Anterior cingulate cortex (tissue), 58 donors: ENCODE measurements at regions not wholly inside any gene's neighbourhood (a gene's known extent, or its start where the extent isn't known, plus 50 kb on each side); places are given as distances from the start of the nearest gene placed in this dataset.

Experiments used
- DNase-seq, 58 donors: peaks; one replicate each; lab custom pipeline; 2025; lab: John Stamatoyannopoulos, UW

DNA sequence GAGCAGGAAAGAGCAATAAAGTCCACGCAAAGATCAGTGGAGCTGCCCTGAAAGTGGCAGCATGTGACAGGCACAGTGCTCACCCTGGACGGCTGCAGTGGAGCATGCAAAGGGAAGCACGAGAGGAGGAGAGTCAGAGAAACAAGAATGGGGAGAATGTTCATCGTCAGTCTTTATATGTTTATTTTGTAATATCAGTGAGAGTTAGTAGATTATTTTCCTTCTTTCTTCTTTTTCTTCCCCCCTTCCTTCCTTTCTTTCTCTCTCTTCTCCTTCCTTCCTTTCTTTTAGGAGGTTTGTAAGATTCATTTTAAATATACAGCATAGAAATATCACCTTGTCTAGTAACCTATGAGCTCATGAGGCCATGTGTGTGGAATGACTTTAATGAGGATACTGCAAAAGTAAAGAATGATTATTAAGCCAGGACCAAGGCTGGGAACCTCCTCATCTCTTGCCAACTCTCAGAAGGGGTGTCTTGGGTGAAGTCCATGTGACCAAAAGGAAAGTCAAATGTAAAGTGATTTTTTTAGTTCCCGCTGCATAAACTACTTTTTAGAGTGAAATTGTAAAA lies 321.1 kb downstream of the AASDHPPT start:
- no peak for DNase-seq

DNA sequence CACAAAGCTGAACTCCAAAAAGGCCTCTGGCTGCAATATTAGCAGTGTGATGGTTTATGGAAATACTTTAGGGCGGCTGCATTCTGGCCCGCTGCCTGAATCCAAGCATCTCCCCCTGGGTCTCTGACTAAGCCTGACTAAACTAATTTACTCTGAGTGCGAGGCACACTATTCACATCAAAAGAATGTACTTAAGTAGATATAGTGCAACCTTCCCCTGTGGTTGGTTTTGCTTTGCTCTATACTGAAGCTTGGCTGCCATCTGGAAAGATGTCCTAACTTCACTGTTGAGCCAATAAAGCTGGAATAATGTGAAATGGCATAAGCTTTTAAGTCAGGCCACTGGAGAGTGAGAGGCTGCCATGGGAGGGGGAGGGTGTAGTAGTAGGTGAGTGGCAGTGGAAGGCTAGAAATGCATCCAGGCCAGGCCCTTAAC lies 321.6 kb downstream of the AASDHPPT start:
- no peak for DNase-seq

DNA sequence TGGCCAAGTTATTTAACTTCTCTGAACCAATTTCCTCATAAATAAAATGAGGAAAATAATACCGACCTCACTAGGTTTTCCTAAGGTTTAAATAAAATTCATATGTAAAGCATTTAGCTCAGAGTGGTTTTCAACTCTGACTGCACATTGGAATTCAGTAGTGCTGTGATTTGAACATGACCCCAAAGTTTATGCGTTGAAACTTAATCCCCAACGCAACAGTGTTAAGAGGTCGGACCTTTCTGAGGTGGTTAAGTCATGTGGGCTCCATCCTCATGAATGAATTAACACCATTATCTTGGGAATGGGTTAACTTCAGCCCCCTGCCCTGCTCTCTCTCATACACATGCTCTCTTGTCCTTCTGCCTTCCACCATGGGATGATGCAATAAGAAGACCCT lies 322.2 kb downstream of the AASDHPPT start:
- DNase-seq: no peak

- DNase-seq: no peak
Measured at GRCh38 chr11:106400949-106401570, 323.6 kb downstream of the AASDHPPT start.

DNA sequence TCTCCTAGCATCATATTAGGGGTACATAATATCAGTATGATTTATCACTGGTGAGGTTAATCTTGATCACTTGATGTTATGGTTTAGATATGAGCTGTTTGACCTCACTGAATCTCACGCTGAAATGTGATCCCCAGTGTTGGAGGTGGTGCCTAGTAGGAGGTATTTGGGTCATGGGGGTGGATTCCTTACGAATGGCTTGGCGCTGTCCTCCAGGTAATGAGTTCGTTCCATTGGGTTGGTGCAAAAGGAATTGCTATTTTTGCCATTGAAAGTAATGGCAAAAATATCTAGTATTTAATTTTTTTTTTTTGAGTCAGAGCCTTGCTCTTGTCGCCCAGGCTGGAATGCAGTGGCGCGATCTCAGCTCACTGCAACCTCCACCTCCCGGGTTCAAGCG lies 326.3 kb downstream of the AASDHPPT start:
- DNase-seq: no peak

- DNase-seq: no peak
Measured at GRCh38 chr11:106409222-106409621, 331.8 kb downstream of the AASDHPPT start.

DNA sequence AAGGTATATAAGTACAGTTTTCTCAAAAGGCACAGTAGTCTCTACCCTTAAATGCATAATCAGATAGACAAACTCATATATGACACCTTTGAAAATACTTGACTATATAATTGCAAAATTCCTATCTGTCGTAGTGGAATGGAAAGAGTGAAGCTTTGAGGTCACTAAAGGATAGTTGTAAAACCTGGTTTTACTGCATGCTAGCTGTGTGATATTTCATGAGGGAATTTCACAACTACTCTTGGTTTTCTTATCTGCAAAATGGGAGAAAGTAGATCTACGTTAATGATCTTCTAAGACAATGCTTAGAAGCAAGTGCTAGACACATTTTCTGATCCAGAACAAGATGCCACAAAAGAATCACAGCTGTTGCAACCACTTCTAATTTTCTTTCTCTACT lies 332.2 kb downstream of the AASDHPPT start:
- DNase-seq: no peak

- no peak for DNase-seq
Measured at GRCh38 chr11:106410902-106411301, 333.4 kb downstream of the AASDHPPT start.

- DNase-seq: no peak
Measured at GRCh38 chr11:106413222-106413621, 335.8 kb downstream of the AASDHPPT start.

DNA sequence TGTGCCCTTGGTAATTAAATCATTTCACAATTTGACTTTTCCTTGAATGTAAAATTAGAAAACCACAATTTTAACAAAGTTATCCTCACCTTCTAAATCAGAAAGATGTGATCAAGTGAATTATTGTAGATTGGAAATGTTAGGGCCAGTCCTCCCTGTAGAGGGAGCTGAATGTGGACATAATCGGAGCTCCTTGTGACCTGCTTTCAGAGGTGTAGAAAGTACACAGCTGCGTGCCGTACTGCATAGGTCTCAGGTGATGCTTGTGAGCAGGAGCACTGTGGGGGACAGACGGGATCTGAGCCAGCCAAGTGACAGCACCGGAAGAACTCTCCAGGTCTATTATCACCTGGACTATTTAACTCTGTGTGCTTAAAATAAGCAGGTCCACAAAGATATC lies 338.0 kb downstream of the AASDHPPT start:
- DNase-seq: no peak

DNA sequence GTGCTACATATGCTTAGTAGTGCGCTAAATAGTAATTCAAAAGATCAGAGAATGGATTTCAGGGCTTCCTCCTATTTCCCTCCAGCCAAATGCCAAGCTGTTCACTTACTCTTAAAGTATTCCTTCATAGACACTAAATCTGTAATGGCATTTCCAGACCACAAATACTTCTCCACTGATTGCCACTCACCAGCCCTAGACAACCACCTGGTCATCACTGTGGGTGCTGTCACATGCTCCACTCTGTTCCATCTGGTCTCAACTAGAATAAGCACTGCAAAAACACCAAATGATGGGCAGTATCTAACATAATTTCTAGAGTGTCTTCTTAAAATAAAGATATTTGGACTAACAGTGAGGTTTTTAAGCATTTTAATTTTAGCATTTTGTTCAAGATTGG lies 341.3 kb downstream of the AASDHPPT start:
- peak in 2 of 58 donors; percentile 0 to 3 for DNase-seq

- peak in 2 of 58 donors; percentile 17 to 21 for DNase-seq
Measured at GRCh38 chr11:106420048-106420665, 342.7 kb downstream of the AASDHPPT start.

GRCh38 chr11:106420686-106421085 lies 343.2 kb downstream of the AASDHPPT start:
- no peak for DNase-seq

DNA sequence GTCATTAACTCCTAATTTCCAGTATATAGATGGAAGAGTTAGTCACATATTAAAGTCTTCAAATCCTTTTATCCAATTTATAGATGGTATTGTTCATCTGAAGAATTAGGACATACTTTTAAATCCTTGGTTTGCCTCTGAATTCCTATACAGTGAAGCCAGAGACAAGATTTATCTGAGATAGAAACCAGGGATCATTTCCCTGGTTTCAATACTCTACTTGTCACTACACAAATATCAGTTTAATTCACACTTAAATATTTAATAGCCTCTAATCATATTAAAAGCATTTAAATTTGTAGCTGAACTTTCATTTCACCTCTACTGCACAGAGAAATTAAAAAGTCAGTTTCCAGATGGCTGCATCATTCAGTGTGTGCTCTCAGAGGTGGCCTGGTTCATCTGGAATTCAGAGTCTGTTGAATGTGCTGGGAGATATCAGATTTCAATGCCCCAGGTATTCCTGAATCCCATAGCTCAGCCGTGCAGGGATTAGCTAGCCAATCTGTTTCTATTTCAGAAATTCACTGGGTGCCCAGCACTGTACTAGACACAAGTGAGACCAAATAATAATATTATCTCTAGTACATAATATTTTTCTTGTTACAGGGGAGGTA lies 344.3 kb downstream of the AASDHPPT start:
- no peak for DNase-seq

DNA sequence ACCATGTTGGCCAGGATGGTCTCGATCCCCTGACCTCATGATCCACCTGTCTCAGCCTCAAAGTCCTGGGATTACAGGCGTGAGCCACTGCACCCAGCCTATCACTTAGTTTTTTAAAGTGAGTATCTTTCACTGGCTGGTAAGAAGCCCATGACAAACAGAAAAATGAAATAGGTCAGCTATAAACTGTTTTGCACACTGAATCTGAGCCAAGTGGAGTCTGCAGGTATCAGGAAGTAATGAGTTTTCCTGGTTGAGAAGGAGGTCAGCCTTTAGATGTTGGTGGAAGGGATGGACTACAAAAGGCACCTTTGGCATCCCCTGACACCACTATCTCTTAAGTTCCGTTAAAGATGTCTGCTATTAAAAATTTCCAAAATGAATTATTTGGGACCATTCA lies 345.1 kb downstream of the AASDHPPT start:
- DNase-seq: no peak

- DNase-seq: no peak
Measured at GRCh38 chr11:106424111-106424510, 346.6 kb downstream of the AASDHPPT start.

DNA sequence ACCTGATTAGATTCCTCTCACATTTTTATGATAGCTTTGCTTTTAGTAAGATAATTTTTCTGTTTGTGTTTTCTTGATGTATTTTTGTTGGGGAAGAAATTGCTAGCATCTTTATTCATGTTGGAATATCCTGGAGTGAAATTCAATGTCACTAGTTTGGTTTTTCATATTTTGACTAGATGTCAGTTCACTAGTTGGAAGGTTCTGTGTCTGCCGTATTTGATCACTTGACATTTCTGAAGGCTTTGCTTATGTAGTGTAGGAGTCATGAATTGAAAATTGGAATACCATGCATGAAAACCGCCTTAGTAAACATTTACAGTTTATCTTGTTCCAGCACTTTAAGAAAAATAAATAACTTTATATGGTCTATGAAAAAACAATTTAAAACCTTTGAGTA lies 348.4 kb downstream of the AASDHPPT start:
- DNase-seq: no peak

GRCh38 chr11:106426696-106427095 lies 349.2 kb downstream of the AASDHPPT start:
- DNase-seq: no peak

GRCh38 chr11:106427736-106428135 lies 350.3 kb downstream of the AASDHPPT start:
- no peak for DNase-seq

GRCh38 chr11:106442032-106442431 lies 364.6 kb downstream of the AASDHPPT start:
- DNase-seq: no peak

DNA sequence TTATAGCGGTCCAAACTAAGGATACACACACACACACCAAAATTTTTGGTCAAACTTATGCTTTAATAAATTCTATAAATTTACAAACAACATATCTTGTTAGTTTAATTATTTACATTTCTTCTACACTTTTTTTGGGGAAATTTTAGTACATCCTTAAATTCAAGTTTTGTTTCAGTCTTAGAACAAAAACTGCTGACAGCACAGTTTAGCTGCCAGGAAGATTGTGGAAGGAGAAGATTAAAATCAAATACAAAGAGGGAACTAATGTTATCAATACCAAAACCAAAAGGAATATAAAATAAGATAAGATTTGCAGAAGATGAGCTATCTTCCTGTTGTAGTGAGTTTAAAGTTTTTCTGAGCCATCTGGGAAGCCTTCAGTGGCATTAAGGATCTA lies 368.8 kb downstream of the AASDHPPT start:
- DNase-seq: no peak

DNA sequence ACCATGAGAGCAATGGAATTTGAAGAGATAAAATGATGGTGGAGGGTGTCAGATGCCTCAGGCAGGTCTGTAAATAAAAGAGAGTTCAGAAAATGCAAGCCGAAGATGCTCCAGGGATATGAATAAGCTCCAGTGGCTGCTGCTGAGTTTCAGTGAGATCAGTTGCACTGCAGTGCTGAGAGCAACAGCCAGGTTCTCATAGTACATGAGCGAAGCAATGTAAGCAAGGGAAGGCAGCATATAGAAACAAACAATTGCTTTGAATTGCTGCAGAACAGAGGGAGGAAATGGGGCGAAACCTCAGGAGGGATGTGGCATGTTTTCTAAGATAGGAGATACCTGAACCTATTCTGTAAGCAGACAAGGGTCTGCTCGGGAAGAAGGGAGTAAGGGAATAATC lies 369.5 kb downstream of the AASDHPPT start:
- DNase-seq: peak in 13 of 58 donors; percentile 2 to 49 (median 9)
